Gastroesophageal sphincter (tissue), 4 donors: ENCODE measurements at regions not wholly inside any gene's neighbourhood (a gene's known extent, or its start where the extent isn't known, plus 50 kb on each side); places are given as distances from the start of the nearest gene placed in this dataset.

ENCODE experiments used
- ATAC-seq: fragments of 150-250 bp; one replicate; pipeline ENCODE4 v1.9.1; 2016; ENCODE audit warnings: mild to moderate bottlenecking, moderate library complexity
- H3K27ac ChIP-seq, 4 donors: fragments of 200-600 bp; sonication (generic) in 3 of 4; 1 replicate in 3 of 4; 2 replicates in 1 of 4; pipeline ENCODE4 v1.5.1; 2016 to 2019
- H3K27me3 ChIP-seq: fragments of 200-600 bp; sonication (generic); one replicate; pipeline ENCODE4 v1.5.1; 2019
- H3K36me3 ChIP-seq, 2 donors: fragments of 200-600 bp; sonication (generic); one replicate each; pipeline ENCODE4 v1.5.1; 2019; ENCODE audit warnings: control low read depth in 1 of 2
- H3K4me1 ChIP-seq, 3 donors: fragments of 200-600 bp; sonication (generic); 1 replicate in 2 of 3; 2 replicates in 1 of 3; pipeline ENCODE4 v1.5.1; 2016 to 2019; ENCODE audit warnings: control low read depth in 2 of 3
- H3K4me3 ChIP-seq, 2 donors: fragments of 200-600 bp; sonication (generic); one replicate each; pipeline ENCODE4 v1.5.1; 2019; ENCODE audit warnings: mild to moderate bottlenecking in 1 of 2, moderate library complexity in 1 of 2
- H3K9me3 ChIP-seq, 3 donors: fragments of 200-600 bp; sonication (generic); one replicate each; pipeline ENCODE4 v1.5.1; 2017 to 2019; ENCODE audit warnings: control low read depth in 2 of 3
- EP300 ChIP-seq: sonication (generic); formaldehyde crosslinking; IDR thresholded peaks from one replicate; pipeline ENCODE4 v1.6.1; 2017; ENCODE audit warnings: antibody characterized with exemption, mild to moderate bottlenecking
- POLR2A ChIP-seq, 2 donors: fragments of 450-650 bp; IDR thresholded peaks; one replicate each; pipeline ENCODE4 v1.6.1; 2017; ENCODE audit warnings: antibody characterized with exemption in 2 of 2, mild to moderate bottlenecking in 2 of 2, moderate library complexity in 1 of 2
- POLR2AphosphoS5 ChIP-seq: sonication (generic); formaldehyde crosslinking; IDR thresholded peaks from one replicate; pipeline ENCODE4 v1.6.1; 2017; ENCODE audit warnings: antibody characterized with exemption
- WGBS, 2 donors: methylation state at CpG; one replicate each; pipeline ENCODE4 v1.1.5; 2018; ENCODE audit warnings: low coverage in 1 of 2; 5-methylcytosine and 5-hydroxymethylcytosine counted together
- TF ChIP-seq, protein P1 (sequence below), 4 experiments: fragments of 200-600 bp in 2 of 4; fragments of 450-650 bp in 2 of 4; sonication (generic) in 1 of 4; IDR thresholded peaks; one replicate each; pipeline ENCODE4 v1.5.1; 2017 to 2019; ENCODE audit warnings: antibody characterized with exemption in 4 of 4, mild to moderate bottlenecking in 2 of 4, moderate library complexity in 2 of 4

DNA sequence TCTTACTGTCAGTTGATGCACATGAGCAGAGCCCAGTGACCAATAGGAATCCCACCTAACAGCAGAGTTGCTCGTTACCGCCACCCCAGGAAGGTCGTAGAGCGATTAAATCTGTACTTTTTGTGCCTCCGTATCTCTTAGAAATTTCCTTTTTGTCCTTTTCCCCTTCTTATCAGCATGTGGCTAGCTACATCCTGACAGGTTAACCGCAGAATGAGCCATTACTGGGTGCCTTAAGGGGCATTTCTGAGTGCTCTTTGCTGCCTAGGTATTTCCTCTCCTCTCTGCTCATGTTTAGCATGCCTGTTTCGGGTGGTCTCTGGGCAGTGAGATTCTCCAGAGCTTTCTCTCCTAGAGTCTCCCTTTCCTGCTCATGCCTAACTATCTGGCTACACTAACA lies 530.5 kb downstream of the FAM133A start:
- no peaks in the 10 kb centered on the region for H3K4me1 ChIP-seq
- WGBS, 2 donors: 46 to 82% methylated on average over 7 of the region's 7 CpGs
- no peak overlapping the region for H3K4me3 ChIP-seq
- no peak overlapping the region for H3K27ac ChIP-seq
- no peak for ATAC-seq
- no peaks in the 10 kb centered on the region for H3K27me3 ChIP-seq
- no peaks in the 10 kb centered on the region for H3K36me3 ChIP-seq
- H3K9me3 ChIP-seq: no peaks in the 10 kb centered on the region
- TF ChIP-seq EP300 (no peak), POLR2A (IDR thresholded peaks at IDR 0.05) (no peak), POLR2AphosphoS5 (no peak)
- TF ChIP-seq, protein P1, sequence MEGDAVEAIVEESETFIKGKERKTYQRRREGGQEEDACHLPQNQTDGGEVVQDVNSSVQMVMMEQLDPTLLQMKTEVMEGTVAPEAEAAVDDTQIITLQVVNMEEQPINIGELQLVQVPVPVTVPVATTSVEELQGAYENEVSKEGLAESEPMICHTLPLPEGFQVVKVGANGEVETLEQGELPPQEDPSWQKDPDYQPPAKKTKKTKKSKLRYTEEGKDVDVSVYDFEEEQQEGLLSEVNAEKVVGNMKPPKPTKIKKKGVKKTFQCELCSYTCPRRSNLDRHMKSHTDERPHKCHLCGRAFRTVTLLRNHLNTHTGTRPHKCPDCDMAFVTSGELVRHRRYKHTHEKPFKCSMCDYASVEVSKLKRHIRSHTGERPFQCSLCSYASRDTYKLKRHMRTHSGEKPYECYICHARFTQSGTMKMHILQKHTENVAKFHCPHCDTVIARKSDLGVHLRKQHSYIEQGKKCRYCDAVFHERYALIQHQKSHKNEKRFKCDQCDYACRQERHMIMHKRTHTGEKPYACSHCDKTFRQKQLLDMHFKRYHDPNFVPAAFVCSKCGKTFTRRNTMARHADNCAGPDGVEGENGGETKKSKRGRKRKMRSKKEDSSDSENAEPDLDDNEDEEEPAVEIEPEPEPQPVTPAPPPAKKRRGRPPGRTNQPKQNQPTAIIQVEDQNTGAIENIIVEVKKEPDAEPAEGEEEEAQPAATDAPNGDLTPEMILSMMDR (IDR thresholded peaks at IDR 0.05): no peak

DNA sequence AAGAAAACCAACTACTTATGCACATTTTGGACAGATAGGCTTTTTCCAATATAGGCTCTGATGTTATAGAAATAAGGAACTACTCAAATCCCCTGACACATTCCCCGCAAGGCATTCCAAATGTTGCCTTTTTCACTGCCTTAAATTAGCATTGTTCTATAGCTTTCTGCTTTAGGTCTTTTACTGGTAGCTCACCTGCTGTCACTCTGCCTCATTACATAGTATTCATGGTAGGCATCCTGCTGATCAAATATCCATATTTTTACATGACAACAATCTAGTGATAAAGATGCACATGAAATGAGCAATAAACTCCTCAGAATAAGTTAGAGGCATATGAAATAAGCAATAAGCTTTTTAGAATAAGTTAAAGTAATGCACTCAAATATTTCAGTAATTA lies 542.7 kb downstream of the FAM133A start:
- H3K27me3 ChIP-seq: no peaks in the 10 kb centered on the region
- H3K27ac ChIP-seq: no peak overlapping the region
- no peaks in the 10 kb centered on the region for H3K4me1 ChIP-seq
- no peaks in the 10 kb centered on the region for H3K9me3 ChIP-seq
- WGBS, 2 donors: 60 to 63% methylated on average over 1 of the region's 1 CpG
- no peak overlapping the region for H3K4me3 ChIP-seq
- H3K36me3 ChIP-seq: no peaks in the 10 kb centered on the region
- TF ChIP-seq EP300 (no peak), POLR2AphosphoS5 (no peak), POLR2A (IDR thresholded peaks at IDR 0.05) (no peak)
- TF ChIP-seq, protein P1 (IDR thresholded peaks at IDR 0.05): no peak
- ATAC-seq: no peak

DNA sequence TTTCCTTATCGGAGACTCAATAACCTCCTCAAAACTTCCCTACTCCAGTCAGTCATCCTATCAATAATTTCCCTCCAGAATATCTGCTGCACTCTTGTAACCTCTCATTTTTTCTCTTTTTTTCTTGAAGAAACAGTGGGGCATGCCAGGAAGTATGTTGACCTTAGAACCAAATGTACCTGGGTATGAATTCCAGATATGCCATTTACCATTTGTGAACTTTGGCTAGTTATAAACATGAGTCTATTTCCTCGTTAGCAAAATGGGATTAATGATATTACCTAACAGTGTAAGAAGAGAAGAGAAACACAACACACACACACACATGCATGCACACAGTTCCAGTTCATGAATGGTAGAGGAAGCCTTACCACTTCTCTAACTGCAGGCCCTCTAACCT lies 578.2 kb downstream of the FAM133A start:
- WGBS, 2 donors: 56 to 70% methylated on average over 2 of the region's 2 CpGs
- Histone ChIP-seq H3K27me3 (no peaks in the 10 kb centered on the region), H3K4me1 (no peaks in the 10 kb centered on the region), H3K36me3 (no peaks in the 10 kb centered on the region), H3K4me3 (no peak overlapping the region), H3K27ac (no peak overlapping the region), H3K9me3 (no peaks in the 10 kb centered on the region)
- no peak for ATAC-seq
- TF ChIP-seq POLR2A (IDR thresholded peaks at IDR 0.05) (no peak), EP300 (no peak), POLR2AphosphoS5 (no peak)
- TF ChIP-seq, protein P1 (IDR thresholded peaks at IDR 0.05): no peak

DNA sequence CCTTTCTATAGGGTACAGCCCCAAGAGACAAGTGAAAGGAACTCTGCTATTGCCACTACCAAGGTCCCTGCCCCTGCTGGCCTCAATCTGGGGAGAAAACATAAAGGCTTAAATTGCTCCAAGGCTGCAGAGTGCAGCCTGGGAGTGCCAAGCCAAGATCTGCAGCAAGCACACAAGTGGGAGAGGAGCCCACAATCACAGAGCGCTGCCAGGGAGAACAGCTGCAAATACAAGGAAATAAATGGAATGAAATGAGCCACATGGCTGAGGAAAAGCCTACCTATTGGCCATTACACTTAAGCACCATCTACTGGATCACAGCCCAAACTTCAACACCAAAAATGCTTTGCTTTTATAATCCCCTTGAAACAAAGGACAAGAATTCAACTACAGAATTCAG lies 582.4 kb downstream of the FAM133A start:
- 50% methylated on average over 1 of the region's 1 CpG; no CpG with 5 or more reads in 1 of the 2 donors for WGBS, 2 donors
- Histone ChIP-seq H3K4me3 (no peak overlapping the region), H3K27ac (no peak overlapping the region), H3K27me3 (no peaks in the 10 kb centered on the region), H3K36me3 (no peaks in the 10 kb centered on the region), H3K4me1 (no peaks in the 10 kb centered on the region), H3K9me3 (no peaks in the 10 kb centered on the region)
- TF ChIP-seq POLR2AphosphoS5: no peak
- no peak for TF ChIP-seq EP300
- TF ChIP-seq POLR2A (IDR thresholded peaks at IDR 0.05): no peak
- TF ChIP-seq, protein P1 (IDR thresholded peaks at IDR 0.05): no peak
- no peak for ATAC-seq

DNA sequence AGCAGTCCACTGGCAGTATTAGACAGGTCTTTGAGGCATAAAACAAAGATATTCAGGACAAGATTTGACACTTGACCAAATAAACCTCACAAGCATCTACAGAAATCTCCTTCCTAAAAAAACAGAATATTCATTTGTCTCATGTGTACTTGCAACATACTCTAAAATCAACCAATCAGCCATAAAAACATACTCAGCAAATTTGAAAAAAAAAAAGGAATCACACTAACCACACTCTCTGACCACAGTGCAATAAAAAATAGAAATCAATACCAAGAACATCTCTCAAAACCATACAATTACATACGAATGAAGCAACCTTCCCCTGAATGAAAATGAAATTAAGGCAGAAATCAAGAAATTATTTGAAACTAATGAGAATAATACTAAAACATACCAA lies 591.3 kb downstream of the FAM133A start:
- H3K27me3 ChIP-seq: no peaks in the 10 kb centered on the region
- H3K9me3 ChIP-seq: no peaks in the 10 kb centered on the region
- no peaks in the 10 kb centered on the region for H3K36me3 ChIP-seq
- 50% methylated on average over 1 of the region's 1 CpG; no CpG with 5 or more reads in 1 of the 2 donors for WGBS, 2 donors
- no peaks in the 10 kb centered on the region for H3K4me1 ChIP-seq
- H3K27ac ChIP-seq: no peak overlapping the region
- no peak for TF ChIP-seq EP300
- no peak for TF ChIP-seq POLR2A (IDR thresholded peaks at IDR 0.05)
- TF ChIP-seq, protein P1 (IDR thresholded peaks at IDR 0.05): no peak
- TF ChIP-seq POLR2AphosphoS5: no peak
- ATAC-seq: no peak
- H3K4me3 ChIP-seq: no peak overlapping the region
